ES-I3 (cell line): ENCODE measurements at regions not wholly inside any gene's neighbourhood (a gene's known extent, or its start where the extent isn't known, plus 50 kb on each side); places are given as distances from the start of the nearest gene placed in this dataset.

Source experiments
- H3K36me3 ChIP-seq: 2 replicates; pipeline ENCODE4 v1.6.1; 2013; ENCODE audit warnings: mild to moderate bottlenecking, low read length, control low read depth, moderate library complexity; ENCODE audit not compliant: insufficient read depth
- H3K4me1 ChIP-seq: 2 replicates; pipeline ENCODE4 v1.6.1; 2013; ENCODE audit warnings: mild to moderate bottlenecking, control low read depth, low read length; ENCODE audit not compliant: insufficient read depth
- H3K9ac ChIP-seq: 2 replicates; pipeline ENCODE4 v1.6.1; 2013; ENCODE audit warnings: low read depth, mild to moderate bottlenecking, low read length, moderate library complexity
- H3K9me3 ChIP-seq: 2 replicates; pipeline ENCODE4 v1.6.1; 2013; ENCODE audit warnings: mild to moderate bottlenecking, low read length, moderate library complexity; ENCODE audit not compliant: control insufficient read depth, insufficient read depth

DNA sequence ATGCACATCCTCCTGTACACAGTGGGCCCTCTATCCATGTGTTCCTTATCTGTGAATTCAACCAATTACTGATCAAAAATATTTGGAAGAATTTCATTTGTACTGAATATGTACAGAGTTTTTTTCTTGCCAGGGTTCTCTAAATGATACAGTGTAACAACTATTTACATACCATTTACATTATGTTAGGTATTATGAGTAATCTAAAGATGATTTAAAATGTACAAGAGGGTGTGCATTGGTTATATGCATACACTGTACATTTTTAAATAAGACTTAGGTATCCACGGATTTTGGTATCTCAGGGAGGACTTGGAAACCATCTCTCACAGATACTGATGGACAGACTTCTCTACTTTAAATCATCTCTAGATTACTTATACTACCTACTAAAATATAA, 1333.9 kb downstream of the PCDH18 start:
- Histone ChIP-seq H3K9ac (no peak overlapping the region), H3K4me1 (peaks cover under 1% of the 10 kb centered on the region; the same call in 1 of the 2 replicates), H3K9me3 (no peaks in the 10 kb centered on the region), H3K36me3 (no peaks in the 10 kb centered on the region)

DNA sequence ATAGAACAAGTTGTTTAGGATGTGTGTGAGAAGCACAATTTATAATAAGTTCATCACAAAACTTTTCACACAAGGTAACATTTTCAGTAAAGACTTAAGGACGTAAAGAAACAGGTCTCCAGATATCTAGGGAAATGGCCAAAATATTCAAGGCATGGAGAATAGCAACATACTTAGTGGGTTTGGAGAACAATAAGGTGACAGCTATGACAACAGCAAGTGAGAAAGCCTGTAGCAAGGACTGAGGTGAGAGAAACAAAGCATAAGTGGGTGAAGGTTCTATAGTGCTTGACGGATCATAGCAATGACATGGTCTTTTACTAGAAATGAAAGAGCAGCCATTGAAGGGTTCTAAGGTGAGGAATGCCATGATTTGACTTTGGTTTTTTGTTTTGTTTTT, 1337.3 kb downstream of the PCDH18 start:
- no peaks in the 10 kb centered on the region for H3K36me3 ChIP-seq
- no peaks in the 10 kb centered on the region for H3K4me1 ChIP-seq
- no peak overlapping the region for H3K9ac ChIP-seq
- no peaks in the 10 kb centered on the region for H3K9me3 ChIP-seq

DNA sequence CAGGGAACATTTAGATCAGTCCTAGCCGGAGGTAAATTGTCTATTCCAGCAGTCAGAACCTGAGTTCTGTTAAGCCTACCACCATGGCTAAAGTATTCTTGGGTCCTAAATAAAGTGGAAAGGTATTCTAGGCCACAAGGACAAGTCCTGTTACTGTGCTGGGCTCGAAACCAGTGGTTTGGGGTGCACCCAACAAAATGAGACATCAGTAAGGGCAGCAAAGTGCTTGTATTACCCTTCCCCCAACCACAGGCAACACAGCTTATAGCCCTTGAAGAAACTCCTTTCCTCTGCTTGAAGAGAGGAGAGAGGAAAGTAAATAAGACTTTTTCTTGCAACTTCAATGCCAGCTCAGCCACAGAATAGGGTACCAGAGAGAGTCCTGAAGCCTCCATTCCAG, 1345.6 kb downstream of the PCDH18 start:
- no peaks in the 10 kb centered on the region for H3K9me3 ChIP-seq

DNA sequence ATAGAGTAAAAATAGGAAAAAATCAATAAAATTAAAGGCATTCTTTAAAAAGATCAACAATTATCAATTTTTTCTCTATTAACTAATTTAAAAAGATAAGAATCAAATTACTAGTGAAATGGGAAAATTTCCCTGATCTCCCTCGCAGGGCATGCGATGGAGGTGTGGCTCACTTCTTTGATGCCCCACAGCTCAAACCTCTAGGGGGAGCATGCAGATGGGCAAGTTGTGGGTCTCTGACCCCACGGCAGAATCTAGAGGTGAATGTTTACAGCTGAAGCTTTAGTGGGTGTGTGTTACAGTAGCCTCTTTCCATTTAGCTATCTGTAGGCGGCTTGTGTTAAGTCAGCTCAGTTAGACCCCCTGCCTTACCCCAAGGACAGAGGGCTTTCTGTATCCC, 1348.8 kb downstream of the PCDH18 start:
- Histone ChIP-seq H3K9me3 (no peaks in the 10 kb centered on the region), H3K4me1 (no peaks in the 10 kb centered on the region), H3K9ac (no peak overlapping the region), H3K36me3 (no peaks in the 10 kb centered on the region)

More for the DNA sequence above, 1345.6 kb downstream of the PCDH18 start:
- H3K9ac ChIP-seq, result no peak overlapping the region
- H3K4me1 ChIP-seq, result no peaks in the 10 kb centered on the region
- no peaks in the 10 kb centered on the region for H3K36me3 ChIP-seq

DNA sequence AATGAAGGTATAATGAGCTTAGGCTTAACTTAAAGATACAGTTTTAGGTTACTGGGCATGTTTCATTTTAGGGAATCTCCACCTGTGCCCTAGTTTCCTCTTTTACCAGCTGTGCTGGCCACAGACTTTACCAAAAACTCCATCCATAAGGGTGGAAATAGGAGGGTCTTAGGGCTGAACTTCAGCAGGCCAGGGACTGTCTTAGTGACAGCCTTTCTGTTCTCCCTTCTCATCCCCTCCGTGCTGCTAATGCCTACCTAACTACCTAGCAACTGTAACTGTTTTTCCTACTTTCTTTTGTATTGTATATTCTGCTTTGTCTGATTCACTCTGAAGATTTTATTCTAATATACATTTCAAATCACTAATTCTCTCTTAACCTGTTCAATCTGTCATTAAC, 1375.3 kb downstream of the PCDH18 start:
- no peak overlapping the region for H3K9ac ChIP-seq
- no peaks in the 10 kb centered on the region for H3K9me3 ChIP-seq
- H3K4me1 ChIP-seq, result 0 out of 2 replicates have a peak, but pooled peaks cover 3% of the 10 kb centered on the region
- no peaks in the 10 kb centered on the region for H3K36me3 ChIP-seq

DNA sequence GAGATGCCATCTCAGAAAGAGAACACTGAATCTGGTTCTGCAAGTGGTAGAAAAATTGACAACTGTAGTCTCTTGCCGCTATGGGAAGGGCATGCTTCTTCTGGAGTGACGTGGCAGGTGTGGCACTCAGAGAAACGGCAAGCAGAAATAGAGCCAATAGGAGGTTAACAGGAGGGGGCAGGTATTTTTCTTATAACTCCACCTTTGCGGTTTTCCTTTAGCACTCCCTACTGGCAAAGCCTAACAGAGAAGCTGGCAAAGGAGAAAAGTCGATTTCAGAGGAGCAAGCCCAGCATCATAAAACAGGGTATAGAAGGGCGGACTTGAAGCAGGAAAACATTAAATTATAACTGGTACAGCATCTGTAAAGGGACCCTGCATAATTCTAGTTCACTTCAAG, 1382.2 kb downstream of the PCDH18 start:
- Histone ChIP-seq H3K4me1 (no peaks in the 10 kb centered on the region), H3K9ac (no peak overlapping the region), H3K9me3 (no peaks in the 10 kb centered on the region), H3K36me3 (no peaks in the 10 kb centered on the region)

DNA sequence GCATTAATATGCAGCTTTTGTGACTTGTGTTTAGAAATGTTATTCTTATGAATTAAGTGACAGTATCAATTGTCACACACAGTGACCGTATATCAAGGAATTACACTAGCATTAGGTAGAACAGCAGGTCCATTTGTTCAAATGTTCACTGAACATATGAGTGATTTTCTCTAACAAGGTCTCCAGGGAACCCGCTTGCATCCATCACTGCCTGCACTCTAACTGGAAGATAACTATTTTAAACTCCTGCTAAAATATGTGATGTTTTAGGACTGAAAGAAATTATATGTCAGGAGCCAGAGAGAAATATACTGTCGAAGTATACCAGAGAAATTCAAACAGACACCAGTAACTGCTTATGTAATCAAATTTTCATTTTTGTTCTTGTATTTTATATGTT, 1395.7 kb downstream of the PCDH18 start:
- H3K36me3 ChIP-seq, result no peaks in the 10 kb centered on the region
- no peaks in the 10 kb centered on the region for H3K9me3 ChIP-seq
- no peak overlapping the region for H3K9ac ChIP-seq
- no peaks in the 10 kb centered on the region for H3K4me1 ChIP-seq

DNA sequence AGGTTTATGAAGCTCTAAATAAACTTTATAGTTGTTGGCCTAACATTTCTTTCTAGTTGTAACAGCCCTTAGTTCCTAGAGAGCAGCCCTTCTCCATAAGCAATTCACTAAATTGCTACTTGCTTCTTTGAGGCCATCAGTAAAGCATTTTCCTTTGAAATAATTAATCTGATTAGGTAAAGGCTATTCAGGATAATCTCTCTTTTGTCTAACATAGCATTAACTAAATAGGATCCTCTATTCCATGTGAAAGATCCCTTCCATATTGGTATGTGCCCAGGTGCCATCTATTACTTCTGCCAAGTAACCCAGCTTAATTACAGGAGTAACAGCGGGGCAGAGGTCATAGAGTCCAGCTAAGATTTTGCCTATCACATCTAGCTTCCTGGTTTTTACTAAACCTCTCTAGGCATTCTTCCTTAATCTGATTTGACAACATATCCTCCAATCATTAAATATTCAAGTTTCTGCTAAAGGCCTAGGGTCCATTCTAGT, 1408.0 kb downstream of the PCDH18 start:
- Histone ChIP-seq H3K4me1 (no peaks in the 10 kb centered on the region), H3K9me3 (no peaks in the 10 kb centered on the region; the same call in 1 of the 2 replicates), H3K36me3 (no peaks in the 10 kb centered on the region), H3K9ac (no peak overlapping the region)

DNA sequence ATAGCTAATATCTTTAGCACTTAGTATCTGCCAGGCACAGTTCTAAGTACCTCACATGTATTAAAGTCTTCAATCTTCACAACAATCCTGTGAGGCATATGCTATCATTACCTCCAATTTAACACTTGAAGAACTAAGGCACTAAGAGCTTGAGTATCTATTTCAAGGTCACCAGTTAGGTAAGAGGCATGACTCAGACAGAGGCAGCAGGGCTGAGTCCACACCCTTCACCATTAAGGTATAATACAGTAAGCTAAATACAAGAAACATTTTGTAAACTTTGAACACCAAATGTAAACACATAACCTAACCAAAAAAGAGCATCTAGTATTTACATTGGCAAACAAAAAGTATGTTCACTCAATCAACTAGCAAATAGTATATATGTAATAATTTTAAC, 1410.9 kb downstream of the PCDH18 start:
- Histone ChIP-seq H3K9me3 (no peaks in the 10 kb centered on the region), H3K36me3 (no peaks in the 10 kb centered on the region), H3K9ac (no peak overlapping the region), H3K4me1 (no peaks in the 10 kb centered on the region)

DNA sequence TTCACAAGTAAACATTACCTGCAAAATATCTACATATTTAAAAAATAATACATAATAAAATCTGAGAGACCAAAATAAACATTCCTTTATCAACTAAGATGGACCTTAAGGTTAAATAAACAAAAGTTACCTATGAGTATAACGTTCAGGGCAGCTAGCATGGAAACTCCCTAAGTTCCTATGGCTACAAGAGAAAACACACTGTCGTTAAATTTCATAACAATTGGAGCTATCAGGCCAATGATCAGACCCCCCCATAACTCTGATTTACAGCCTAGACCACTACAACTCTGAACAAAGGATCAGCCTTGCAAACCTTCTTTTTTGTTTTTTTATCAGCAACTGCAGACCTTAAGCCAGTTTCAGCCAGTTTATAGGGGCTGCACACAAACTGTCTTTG, 1418.4 kb downstream of the PCDH18 start:
- H3K9ac ChIP-seq, result no peak overlapping the region
- no peaks in the 10 kb centered on the region for H3K9me3 ChIP-seq
- no peaks in the 10 kb centered on the region for H3K36me3 ChIP-seq
- H3K4me1 ChIP-seq, result no peaks in the 10 kb centered on the region

DNA sequence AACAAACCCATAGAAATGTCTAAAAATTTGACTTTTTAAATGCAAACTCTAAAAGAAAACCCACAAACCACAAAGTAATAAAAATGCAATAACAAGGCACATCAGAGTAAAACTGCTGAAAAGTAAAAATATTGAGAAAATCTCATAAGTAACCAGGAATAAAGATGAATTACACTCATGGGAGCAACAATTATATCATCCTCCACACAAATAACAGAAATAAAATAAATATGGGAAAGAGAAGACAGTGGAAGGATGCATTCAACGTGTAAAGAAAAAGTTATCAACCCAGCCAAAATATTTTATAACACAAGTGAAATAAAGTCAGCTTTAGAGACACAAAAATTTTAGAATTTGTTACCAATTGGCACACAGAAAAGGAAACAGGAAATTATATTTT, 1420.2 kb downstream of the PCDH18 start:
- H3K9ac ChIP-seq, result no peak overlapping the region
- H3K9me3 ChIP-seq, result no peaks in the 10 kb centered on the region
- H3K36me3 ChIP-seq, result no peaks in the 10 kb centered on the region
- no peaks in the 10 kb centered on the region for H3K4me1 ChIP-seq

DNA sequence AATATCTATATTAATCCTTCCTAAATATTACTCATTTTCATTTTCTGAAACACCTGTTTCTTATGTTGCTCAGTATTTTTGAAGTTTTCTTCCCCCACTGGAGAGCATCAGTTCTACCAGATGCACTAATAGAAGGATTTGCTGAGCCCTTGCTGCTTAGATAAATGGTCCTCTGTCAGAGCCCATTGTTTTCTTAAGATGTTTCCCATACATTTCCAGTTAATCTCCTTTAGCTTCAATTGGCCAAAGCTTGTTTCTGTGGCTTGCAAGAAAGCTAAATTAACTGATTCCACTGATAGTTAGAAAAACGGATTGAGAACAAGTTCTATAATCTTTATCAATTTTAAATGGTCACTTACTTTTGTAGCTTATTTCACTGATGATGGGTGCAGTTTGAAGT, 1425.5 kb downstream of the PCDH18 start:
- Histone ChIP-seq H3K9ac (no peak overlapping the region), H3K4me1 (no peaks in the 10 kb centered on the region), H3K9me3 (no peaks in the 10 kb centered on the region), H3K36me3 (no peaks in the 10 kb centered on the region)

DNA sequence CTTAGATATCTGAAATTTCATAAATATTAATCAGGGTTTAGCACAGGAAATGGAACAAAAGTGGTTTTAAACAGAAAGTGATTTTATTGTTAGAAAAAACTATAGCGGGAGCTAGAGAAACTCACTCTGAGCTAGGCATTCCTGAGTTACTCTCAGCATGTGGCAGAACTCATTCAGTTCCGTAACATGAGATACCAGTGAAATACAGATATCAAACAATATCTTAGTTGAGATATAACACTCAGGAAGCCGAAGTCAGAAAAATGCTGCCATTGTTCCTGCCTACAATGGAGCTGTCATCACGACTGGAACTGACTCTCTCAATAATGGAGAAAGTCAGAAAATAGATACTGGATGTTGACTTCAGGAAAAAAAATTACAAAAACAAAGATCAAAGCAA, 1428.7 kb downstream of the PCDH18 start:
- H3K36me3 ChIP-seq, result no peaks in the 10 kb centered on the region
- no peak overlapping the region for H3K9ac ChIP-seq
- no peaks in the 10 kb centered on the region for H3K9me3 ChIP-seq
- H3K4me1 ChIP-seq, result no peaks in the 10 kb centered on the region

DNA sequence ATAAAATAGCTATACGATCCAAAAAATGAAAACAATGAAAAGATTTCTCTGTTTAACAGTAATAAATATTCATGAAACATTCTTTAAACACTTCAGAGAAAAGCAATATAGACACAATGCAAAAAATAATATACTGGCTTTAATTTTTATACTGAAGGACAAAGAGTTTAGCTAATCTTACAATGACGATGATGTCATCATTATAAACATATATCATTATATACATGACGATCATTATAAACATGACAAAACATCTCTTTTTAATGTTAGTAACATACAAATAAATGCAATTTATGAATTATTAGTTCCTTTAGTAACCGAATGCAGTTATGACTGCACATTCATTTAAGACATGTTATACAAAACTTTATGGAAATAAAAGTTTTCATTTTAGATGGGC, 1434.6 kb downstream of the PCDH18 start:
- no peak overlapping the region for H3K9ac ChIP-seq
- H3K4me1 ChIP-seq, result no peaks in the 10 kb centered on the region; the same call in 1 of the 2 replicates
- H3K9me3 ChIP-seq, result no peaks in the 10 kb centered on the region
- H3K36me3 ChIP-seq, result no peaks in the 10 kb centered on the region

DNA sequence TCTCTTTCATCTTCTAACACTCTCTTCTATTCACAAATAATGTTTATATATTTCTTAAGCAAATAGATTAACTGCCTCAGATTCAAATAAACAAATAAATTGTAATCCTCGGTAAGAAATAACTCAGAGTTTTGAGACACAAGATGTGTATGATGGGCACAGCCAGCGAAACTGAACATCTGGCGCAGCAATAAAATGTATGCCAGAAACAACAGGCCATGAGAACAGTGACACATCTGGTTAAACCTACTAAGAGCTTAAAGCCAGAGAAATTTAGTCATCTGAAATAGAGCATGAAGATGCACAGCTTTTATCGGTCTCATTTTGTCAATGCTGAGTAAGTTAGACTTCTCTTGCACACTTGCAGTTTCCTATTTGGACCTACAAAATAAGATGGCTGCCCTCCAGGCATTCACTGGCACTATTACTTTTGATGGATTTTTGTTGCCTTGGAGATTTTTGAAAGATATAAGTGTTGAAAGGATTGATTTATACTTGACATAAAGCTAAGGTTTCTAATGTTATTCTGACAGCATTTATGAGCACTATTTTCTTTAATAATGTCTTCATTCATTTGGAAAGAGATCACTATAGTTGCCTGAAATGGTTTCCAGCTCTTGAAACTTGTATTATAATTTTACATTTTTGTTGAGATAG, 1444.0 kb downstream of the PCDH18 start:
- Histone ChIP-seq H3K36me3 (no peaks in the 10 kb centered on the region), H3K9ac (no peak overlapping the region), H3K4me1 (no peaks in the 10 kb centered on the region), H3K9me3 (no peaks in the 10 kb centered on the region)
